HG03565 (cell line): ENCODE measurements at regions not wholly inside any gene's neighbourhood (a gene's known extent, or its start where the extent isn't known, plus 50 kb on each side); places are given as distances from the start of the nearest gene placed in this dataset.

Experiments
- ATAC-seq: cut with Tn5 transposase; IDR thresholded peaks from one replicate; pipeline ENCODE4 v1.9.1; 2021; ENCODE audit warnings: mild to moderate bottlenecking, moderate library complexity; ENCODE audit not compliant: unreplicated experiment

- peak; percentile 99 for ATAC-seq
Measured at GRCh38 chr3:177426878-177427495, 229.7 kb upstream of the TBL1XR1 start.

- peak; percentile 8 for ATAC-seq
Measured at GRCh38 chr3:177427540-177427939, 230.3 kb upstream of the TBL1XR1 start.

- ATAC-seq: no peak
Measured at GRCh38 chr3:177429079-177429478, 231.8 kb upstream of the TBL1XR1 start.

DNA sequence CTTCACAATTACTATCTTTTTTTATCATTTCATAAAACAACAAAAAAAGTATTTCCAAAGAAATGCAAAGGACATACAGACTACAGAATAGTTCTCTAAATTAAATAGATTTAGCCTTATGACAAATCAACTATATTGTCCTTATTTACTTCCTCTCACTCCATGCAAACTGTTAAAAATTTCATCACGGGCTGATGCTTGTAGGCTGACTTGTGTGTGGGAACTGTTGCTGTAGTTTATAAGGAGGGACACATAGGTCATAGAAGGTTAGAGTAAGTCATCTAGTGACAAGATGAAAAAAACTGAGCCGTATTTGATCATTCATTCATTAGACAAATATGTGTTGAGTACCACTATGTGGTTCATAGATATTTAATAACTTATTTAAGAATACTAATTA, 232.5 kb upstream of the TBL1XR1 start:
- ATAC-seq: no peak

GRCh38 chr3:177430653-177431052, 233.4 kb upstream of the TBL1XR1 start:
- no peak for ATAC-seq

DNA sequence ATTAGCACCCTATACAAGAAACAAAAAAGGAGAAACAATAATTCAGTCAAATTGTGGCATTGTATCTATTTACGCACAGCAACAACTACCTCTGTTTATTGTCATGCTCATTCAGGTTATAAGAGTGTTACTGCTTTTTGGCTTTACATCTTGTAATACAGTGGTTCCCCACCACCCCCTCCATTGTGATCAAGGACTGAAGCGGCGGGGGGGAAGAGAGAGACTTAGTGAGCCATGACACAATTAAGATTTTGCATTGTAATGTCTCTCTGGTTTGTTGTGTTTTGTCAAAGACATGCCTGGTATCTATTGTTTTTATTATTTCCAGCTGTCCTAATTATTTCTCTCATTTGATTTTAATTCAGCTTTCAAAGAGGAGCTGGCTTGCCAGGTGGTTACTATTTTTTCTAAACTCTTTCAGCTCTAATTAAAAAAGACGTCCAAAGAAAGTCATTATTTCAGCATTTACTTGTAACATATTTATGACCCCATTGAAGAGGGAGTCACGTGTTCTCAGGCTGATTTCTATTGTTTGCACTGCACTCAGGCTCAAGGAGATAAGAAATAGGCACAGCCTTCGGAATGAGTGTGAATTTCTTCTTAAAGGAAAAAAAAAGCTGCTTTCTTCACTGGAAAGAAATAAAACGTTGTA, 234.4 kb upstream of the TBL1XR1 start:
- ATAC-seq: no peak

DNA sequence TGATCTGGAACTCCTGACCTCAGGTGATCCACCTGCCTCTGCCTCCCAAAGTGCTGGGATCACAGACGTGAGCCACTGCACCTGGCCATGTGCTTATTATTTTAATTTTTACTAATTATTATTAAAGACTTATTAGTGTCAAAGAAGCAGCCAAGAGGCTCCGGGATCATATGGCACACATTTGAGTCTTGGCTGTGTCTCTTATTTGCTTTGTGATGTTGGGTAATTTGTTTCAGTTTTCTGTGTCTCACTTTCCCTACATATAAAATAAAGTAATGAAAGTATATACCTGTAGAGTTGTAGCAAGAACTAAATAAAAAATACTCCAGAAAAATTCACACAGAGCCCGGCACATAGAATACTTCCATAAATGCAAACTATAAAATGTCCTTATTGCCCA, 238.0 kb upstream of the TBL1XR1 start:
- no peak for ATAC-seq

- ATAC-seq: no peak
Measured at GRCh38 chr3:177437513-177438337, 240.4 kb upstream of the TBL1XR1 start.

GRCh38 chr3:177438596-177439220, 241.4 kb upstream of the TBL1XR1 start:
- ATAC-seq: no peak

GRCh38 chr3:177439694-177440269, 242.5 kb upstream of the TBL1XR1 start:
- no peak for ATAC-seq

GRCh38 chr3:177440456-177441104, 243.3 kb upstream of the TBL1XR1 start:
- ATAC-seq: no peak

DNA sequence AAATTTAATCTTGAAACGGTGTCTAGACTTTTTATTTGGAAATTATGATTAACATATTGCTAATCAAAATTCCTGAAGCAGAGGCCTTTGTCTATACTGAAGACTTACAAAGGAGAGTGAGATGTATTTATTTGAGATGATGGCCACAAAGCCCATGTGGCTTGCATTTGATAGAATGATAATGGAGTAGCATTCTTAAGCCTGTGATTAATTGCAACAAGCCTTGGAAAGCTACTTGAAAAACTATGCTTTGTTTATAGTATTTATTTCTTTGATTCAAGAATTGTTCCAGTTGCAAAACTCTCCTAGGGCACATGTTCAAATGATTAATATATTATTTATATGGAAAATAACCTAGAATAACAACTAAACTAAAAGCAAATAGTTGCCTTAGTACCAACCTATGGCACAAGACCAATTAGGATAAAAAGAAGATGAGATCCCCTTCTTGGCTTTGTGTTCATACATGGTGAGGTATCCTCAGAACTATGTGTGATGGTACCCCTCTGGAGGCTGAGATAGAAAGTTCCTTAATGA, 244.1 kb upstream of the TBL1XR1 start:
- ATAC-seq: no peak

GRCh38 chr3:177441813-177442646, 244.7 kb upstream of the TBL1XR1 start:
- ATAC-seq: peak; percentile 97

GRCh38 chr3:177443469-177443868, 246.2 kb upstream of the TBL1XR1 start:
- no peak for ATAC-seq

DNA sequence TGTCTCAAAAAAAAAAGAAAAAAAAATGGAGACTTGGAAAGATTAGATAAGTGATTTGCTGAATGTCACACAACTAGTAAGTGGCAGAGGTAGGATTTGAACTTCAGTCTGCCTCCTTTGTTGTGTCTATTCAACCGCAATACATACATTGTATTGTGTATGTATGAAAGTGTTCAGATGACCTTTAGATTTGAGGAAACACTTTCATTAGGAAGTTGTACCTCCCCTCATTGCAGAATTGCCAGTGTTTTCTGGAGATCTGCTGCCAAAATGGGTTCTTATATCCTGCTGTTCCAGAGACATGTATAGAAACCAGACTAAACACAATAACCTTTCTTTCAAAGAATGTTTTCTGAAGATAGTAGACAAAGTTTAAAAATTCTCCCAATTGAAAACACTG, 247.4 kb upstream of the TBL1XR1 start:
- ATAC-seq: no peak

GRCh38 chr3:177445549-177445948, 248.3 kb upstream of the TBL1XR1 start:
- ATAC-seq: no peak

DNA sequence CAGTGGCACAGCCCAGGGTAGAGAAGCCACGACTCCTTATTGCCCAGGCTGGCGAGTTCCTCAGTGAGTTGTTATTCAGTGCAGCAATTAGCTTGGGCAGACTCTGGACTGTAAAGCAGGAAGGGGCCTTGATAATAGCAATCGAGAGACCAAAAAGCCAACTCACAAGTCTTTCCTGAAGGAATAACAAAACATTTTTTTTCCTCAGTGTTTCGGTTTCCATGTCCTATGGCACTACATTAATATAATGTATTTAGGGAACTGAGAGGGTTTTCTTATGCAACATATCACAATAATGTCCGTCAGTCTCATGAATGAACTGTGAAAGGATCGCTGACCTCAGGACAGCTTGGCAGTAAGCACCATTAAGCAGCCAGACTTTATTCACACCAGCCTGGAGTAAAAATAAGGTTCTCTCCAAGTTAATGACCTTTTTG, 248.9 kb upstream of the TBL1XR1 start:
- ATAC-seq: no peak

DNA sequence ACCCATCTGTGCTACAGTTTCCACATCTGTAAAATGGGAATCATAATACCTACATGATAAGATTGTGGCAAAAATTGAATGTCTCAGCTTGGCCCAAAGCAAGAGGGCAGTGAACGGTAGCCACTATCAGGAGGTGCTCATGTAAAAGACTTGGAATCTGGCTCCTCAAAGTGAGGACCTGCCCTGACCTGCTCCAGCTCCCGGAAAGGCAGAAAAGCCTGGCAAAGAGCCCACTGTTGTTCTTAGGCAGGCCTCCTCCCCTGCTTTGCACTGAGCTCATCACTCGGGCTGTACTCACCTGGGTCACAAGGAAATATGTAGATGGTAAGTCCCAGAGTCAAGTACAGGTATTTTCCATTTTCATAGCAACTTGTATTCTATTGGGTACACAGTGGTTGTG, 250.7 kb upstream of the TBL1XR1 start:
- ATAC-seq: no peak

- ATAC-seq: peak; percentile 28
Measured at GRCh38 chr3:177448987-177449359, 251.7 kb upstream of the TBL1XR1 start.
